ENCODE measurements at regions not wholly inside any gene's neighbourhood (a gene's known extent, or its start where the extent isn't known, plus 50 kb on each side); places are given as distances from the start of the nearest gene placed in this dataset.

DNA sequence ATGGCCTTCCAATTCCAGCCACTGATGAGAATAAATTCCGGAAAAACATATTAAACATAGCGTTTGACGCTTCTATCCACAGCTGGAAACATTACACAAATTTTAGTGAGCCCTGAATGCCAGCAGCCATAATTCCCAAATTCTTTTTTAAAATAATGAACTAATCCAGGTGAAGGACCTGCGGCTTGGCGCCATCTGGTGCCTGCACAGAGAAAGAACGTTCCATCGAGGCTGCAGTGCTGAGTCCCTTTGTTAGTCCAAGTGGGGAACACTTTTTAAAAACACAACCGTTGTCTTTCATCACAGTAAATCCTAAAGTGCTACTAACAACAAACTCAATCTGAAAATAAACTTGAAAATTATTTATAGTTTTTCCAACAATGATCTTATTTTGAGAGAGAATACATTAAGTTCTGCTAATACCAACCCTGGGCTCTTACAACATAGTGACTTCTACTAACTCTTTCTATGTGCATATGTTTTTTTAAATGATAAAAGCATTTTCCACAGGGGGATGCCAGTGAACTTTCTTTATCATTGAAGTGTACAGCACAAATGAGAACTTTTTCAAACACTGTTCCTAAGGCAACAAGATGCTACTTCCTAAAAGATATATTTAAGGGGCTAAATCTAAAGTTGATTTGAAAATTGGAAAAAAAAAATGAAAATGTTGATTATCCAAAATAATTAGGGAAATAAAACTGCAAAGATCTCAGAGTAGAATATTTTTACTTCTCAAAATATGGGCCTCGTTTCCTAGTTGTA lies 166.9 kb upstream of the RNF32 start:
- H3K9me3 ChIP-seq (ENCODE audit: low read length), result no peaks in the 10 kb centered on the region
- no peak overlapping the region; the same call in 1 of the 2 replicates for H3K9ac ChIP-seq (ENCODE audit: insufficient read depth, low read depth, low read length)
- H3K27me3 ChIP-seq (ENCODE audit: control insufficient read depth in 1 of 2, insufficient read depth in 2 of 2, low read length in 2 of 2), result no peaks in the 10 kb centered on the region
- H3K4me1 ChIP-seq (ENCODE audit: insufficient read depth, low read length), result peaks cover 34% of the 10 kb centered on the region
- ChIA-PET CTCF (ENCODE audit: low intra/inter-chr PET ratio, low total read pairs) (interaction anchor here (1.5 to 1.8 kb wide), 2 partner anchors 658 to 677 kb away, joined by 7 to 8 read pairs; no protein-coding TSS in a partner anchor), POLR2A (interaction anchor here (0.6 to 2.4 kb wide), 4 partner anchors 57 to 665 kb away, joined by 3 to 22 read pairs (median 4); no protein-coding TSS in a partner anchor)
- no TSS peak for BruUV-seq (replicated peaks)
- DNase-seq (ENCODE audit: low spot score) (peak; percentile 25), ATAC-seq (peak; percentile 72), FAIRE-seq (peak; percentile 87)
- WGBS (ENCODE audit: low lambda C conversion rate), result 2% methylated on average over 9 of the region's 9 CpGs
- H2AFZ ChIP-seq (ENCODE audit: low read length), result no peak overlapping the region
- H4K20me1 ChIP-seq (ENCODE audit: insufficient read depth, low read length), result no peaks in the 10 kb centered on the region
- H3K79me2 ChIP-seq (ENCODE audit: insufficient read depth, low read length), result no peaks in the 10 kb centered on the region
- H3K4me3 ChIP-seq (replicated peaks in 1 of 3; ENCODE audit: insufficient read depth in 1 of 3, low read depth in 2 of 3, low read length in 3 of 3), result peak overlapping the region in 2 of 3 experiments; percentile 25 to 32; a peak in 3 of 6 replicates
- H3K27ac ChIP-seq (ENCODE audit: extremely low read length, insufficient read depth, low read length), result peak overlapping the region; percentile 54
- H3K36me3 ChIP-seq (replicated peaks in 1 of 2; ENCODE audit: control insufficient read depth in 1 of 2, insufficient read depth in 2 of 2, low read length in 2 of 2), result no peaks in the 10 kb centered on the region
- intact Hi-C loops (cut with micrococcal nuclease; ENCODE audit: unreplicated experiment) (loop anchor here (1.0 to 5.0 kb wide), 3 partner anchors 291 to 676 kb away; partner anchors contain the start of gene SHH), in situ Hi-C loops (cut with HindIII; ENCODE audit: extremely low pct_ligation_motif_present, low pct_unique_long_range_greater_than_20kb) (no loop called here)
- peak overlapping the region; percentile 48 for H3K4me2 ChIP-seq (ENCODE audit: low read depth, low read length)
- TF ChIP-seq SALL1 (CRISPR knock-in tag; IDR thresholded peaks at IDR 0.05) (0 out of 2 replicates have a peak, but pooled peaks have one; percentile 15), RFX3 (CRISPR knock-in tag; IDR thresholded peaks at IDR 0.05) (no peak), ZNF44 (CRISPR knock-in tag; IDR thresholded peaks at IDR 0.05) (no peak), ZNF251 (CRISPR knock-in tag; IDR thresholded peaks at IDR 0.05) (no peak), NKX3-1 (CRISPR knock-in tag; IDR thresholded peaks at IDR 0.05) (0 out of 2 replicates have a peak, but pooled peaks have one; percentile 11), MEIS2 (CRISPR knock-in tag; IDR thresholded peaks at IDR 0.05) (no peak), YEATS2 (CRISPR knock-in tag; IDR thresholded peaks at IDR 0.05; ENCODE audit: borderline replicate concordance) (peak; percentile 26; the same call in 1 of the 2 replicates), STAG1 (CRISPR knock-in tag; IDR thresholded peaks at IDR 0.05) (peak; percentile 80), YY1 (IDR thresholded peaks at IDR 0.05; ENCODE audit: insufficient read depth, insufficient replicate concordance, low read depth, low read length) (peak; percentile 31), IKZF1 (IDR thresholded peaks at IDR 0.05) (no peak), TEAD3 (CRISPR knock-in tag; optimal IDR thresholded peaks at IDR 0.05; ENCODE audit: borderline replicate concordance) (peak; percentile 37), ZNF552 (CRISPR knock-in tag; IDR thresholded peaks at IDR 0.05; ENCODE audit: borderline replicate concordance) (no peak), RAD21 (CRISPR knock-in tag; IDR thresholded peaks at IDR 0.05) (peak; percentile 70; the same call in 1 of the 2 replicates), RAD51 (IDR thresholded peaks at IDR 0.05; ENCODE audit: borderline replicate concordance) (no peak)
- TF ChIP-seq, protein P1, sequence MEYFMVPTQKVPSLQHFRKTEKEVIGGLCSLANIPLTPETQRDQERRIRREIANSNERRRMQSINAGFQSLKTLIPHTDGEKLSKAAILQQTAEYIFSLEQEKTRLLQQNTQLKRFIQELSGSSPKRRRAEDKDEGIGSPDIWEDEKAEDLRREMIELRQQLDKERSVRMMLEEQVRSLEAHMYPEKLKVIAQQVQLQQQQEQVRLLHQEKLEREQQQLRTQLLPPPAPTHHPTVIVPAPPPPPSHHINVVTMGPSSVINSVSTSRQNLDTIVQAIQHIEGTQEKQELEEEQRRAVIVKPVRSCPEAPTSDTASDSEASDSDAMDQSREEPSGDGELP (IDR thresholded peaks at IDR 0.05; ENCODE audit: borderline replicate concordance, low read depth), result no peak
- TF ChIP-seq, protein P2, sequence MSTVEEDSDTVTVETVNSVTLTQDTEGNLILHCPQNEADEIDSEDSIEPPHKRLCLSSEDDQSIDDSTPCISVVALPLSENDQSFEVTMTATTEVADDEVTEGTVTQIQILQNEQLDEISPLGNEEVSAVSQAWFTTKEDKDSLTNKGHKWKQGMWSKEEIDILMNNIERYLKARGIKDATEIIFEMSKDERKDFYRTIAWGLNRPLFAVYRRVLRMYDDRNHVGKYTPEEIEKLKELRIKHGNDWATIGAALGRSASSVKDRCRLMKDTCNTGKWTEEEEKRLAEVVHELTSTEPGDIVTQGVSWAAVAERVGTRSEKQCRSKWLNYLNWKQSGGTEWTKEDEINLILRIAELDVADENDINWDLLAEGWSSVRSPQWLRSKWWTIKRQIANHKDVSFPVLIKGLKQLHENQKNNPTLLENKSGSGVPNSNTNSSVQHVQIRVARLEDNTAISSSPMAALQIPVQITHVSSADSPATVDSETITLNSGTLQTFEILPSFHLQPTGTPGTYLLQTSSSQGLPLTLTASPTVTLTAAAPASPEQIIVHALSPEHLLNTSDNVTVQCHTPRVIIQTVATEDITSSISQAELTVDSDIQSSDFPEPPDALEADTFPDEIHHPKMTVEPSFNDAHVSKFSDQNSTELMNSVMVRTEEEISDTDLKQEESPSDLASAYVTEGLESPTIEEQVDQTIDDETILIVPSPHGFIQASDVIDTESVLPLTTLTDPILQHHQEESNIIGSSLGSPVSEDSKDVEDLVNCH (CRISPR knock-in tag; IDR thresholded peaks at IDR 0.05), result no peak
- TF ChIP-seq, protein P3, sequence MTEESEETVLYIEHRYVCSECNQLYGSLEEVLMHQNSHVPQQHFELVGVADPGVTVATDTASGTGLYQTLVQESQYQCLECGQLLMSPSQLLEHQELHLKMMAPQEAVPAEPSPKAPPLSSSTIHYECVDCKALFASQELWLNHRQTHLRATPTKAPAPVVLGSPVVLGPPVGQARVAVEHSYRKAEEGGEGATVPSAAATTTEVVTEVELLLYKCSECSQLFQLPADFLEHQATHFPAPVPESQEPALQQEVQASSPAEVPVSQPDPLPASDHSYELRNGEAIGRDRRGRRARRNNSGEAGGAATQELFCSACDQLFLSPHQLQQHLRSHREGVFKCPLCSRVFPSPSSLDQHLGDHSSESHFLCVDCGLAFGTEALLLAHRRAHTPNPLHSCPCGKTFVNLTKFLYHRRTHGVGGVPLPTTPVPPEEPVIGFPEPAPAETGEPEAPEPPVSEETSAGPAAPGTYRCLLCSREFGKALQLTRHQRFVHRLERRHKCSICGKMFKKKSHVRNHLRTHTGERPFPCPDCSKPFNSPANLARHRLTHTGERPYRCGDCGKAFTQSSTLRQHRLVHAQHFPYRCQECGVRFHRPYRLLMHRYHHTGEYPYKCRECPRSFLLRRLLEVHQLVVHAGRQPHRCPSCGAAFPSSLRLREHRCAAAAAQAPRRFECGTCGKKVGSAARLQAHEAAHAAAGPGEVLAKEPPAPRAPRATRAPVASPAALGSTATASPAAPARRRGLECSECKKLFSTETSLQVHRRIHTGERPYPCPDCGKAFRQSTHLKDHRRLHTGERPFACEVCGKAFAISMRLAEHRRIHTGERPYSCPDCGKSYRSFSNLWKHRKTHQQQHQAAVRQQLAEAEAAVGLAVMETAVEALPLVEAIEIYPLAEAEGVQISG (CRISPR knock-in tag; IDR thresholded peaks at IDR 0.05), result 0 out of 2 replicates have a peak, but pooled peaks have one; percentile 1
- TF ChIP-seq, protein P4, sequence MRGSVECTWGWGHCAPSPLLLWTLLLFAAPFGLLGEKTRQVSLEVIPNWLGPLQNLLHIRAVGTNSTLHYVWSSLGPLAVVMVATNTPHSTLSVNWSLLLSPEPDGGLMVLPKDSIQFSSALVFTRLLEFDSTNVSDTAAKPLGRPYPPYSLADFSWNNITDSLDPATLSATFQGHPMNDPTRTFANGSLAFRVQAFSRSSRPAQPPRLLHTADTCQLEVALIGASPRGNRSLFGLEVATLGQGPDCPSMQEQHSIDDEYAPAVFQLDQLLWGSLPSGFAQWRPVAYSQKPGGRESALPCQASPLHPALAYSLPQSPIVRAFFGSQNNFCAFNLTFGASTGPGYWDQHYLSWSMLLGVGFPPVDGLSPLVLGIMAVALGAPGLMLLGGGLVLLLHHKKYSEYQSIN (CRISPR knock-in tag; IDR thresholded peaks at IDR 0.05; ENCODE audit: borderline replicate concordance), result no peak

All from HepG2 (cell line).